ENCODE measurements at regions not wholly inside any gene's neighbourhood (a gene's known extent, or its start where the extent isn't known, plus 50 kb on each side); places are given as distances from the start of the nearest gene placed in this dataset.

DNA sequence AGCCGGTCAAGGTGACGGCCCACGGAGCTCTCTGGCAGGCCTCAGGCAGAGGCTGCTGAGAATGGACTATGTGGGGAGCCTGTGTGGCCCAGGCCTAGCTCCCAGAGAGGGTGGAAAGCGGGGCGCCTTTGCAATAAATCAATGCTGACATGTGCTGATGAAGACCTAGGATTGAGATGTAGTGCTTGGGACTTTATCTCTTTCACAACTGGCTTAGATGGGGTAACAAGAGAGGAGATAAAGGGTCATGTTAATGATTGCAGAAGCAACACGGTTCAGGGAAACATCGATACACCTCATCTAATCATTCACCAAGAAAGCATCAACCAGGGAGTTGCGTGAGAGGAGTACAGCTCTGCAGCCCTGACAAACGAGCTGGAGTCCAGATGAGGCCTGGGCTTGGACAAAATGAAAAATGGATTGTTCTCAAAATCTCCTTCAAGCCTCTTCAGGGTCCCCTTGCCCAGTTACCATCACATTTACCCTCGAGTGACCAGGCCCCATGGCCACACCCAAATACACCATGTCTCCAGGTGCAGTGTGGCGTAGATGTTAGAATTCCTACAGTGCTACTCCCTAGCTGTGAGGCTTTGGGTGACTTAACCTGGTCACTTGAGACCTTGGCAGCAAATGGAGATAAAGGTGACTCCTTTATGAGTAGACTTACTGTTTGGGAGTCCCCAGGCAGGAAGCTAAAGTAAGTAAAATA is 146.4 kb upstream of the LIPC start:
- TF ChIP-seq CTCF (IDR thresholded peaks at IDR 0.05) (no peak), POLR2A (IDR thresholded peaks at IDR 0.05) (no peak)

All from ovary (tissue), 3 donors.